ENCODE measurements at regions not wholly inside any gene's neighbourhood (a gene's known extent, or its start where the extent isn't known, plus 50 kb on each side); places are given as distances from the start of the nearest gene placed in this dataset.

GRCh38 chr6:16067568-16067967 is 61.3 kb upstream of the MYLIP start:
- no peak for DNase-seq
- Mint-ChIP-seq H3K9me3 (no peaks in the 10 kb centered on the region), H3K27ac (no peak overlapping the region), H3K36me3 (ENCODE audit: insufficient read depth in 1 of 3, low read depth in 3 of 3) (no peaks in the 10 kb centered on the region), H3K4me3 (no peak overlapping the region), H3K4me1 (peaks cover 16 to 17% of the 10 kb centered on the region in 2 experiments), H3K27me3 (ENCODE audit: low read depth) (no peaks in the 10 kb centered on the region)
- no peak overlapping the region for H3K18ac ChIP-seq (ENCODE audit: insufficient read length, low read depth, low read length)
- no peak overlapping the region for H3K9ac ChIP-seq (ENCODE audit: extremely low read depth, insufficient read length, low read length)
- H3K23ac ChIP-seq (ENCODE audit: insufficient read length, low read depth, low read length), result no peak overlapping the region
- H3K4ac ChIP-seq (ENCODE audit: low read depth, low read length), result no peak overlapping the region
- no peaks in the 10 kb centered on the region; the same call in 1 of the 2 replicates for H3K27me3 ChIP-seq (ENCODE audit: insufficient read depth, low read length)
- H2BK15ac ChIP-seq (ENCODE audit: low read depth, low read length), result no peak overlapping the region
- no peak overlapping the region for H3K14ac ChIP-seq (ENCODE audit: insufficient read depth, low read length)
- no peak overlapping the region for H3T11ph ChIP-seq (ENCODE audit: low read length)
- no peak overlapping the region for H3K4me2 ChIP-seq (ENCODE audit: insufficient read depth, insufficient read length, low read length)
- H4K91ac ChIP-seq (ENCODE audit: insufficient read length, low read depth, low read length), result no peak overlapping the region
- H2BK20ac ChIP-seq (ENCODE audit: low read depth, low read length, poor library complexity, severe bottlenecking), result no peak overlapping the region
- no peak overlapping the region for H2BK5ac ChIP-seq (ENCODE audit: insufficient read length, low read length)
- H3K56ac ChIP-seq (ENCODE audit: insufficient read length, low read depth, low read length), result no peak overlapping the region
- H2AFZ ChIP-seq (ENCODE audit: low read length), result no peak overlapping the region
- no CpG with 5 or more reads among the region's 3 CpGs for WGBS (ENCODE audit: extremely low coverage, insufficient read length, low lambda C conversion rate)
- peaks cover 6% of the 10 kb centered on the region; the same call in 1 of the 2 replicates for H3K4me1 ChIP-seq (ENCODE audit: insufficient read depth, low read length)
- H4K5ac ChIP-seq (ENCODE audit: insufficient read length, low read depth, low read length), result no peak overlapping the region
- no peaks in the 10 kb centered on the region for H3K79me2 ChIP-seq (ENCODE audit: insufficient read depth, low read length)
- H3K23me2 ChIP-seq (ENCODE audit: insufficient read length, low read depth, low read length, poor library complexity, severe bottlenecking), result no peaks in the 10 kb centered on the region
- H4K20me1 ChIP-seq (ENCODE audit: control insufficient read depth, insufficient read depth, insufficient read length), result no peaks in the 10 kb centered on the region
- H2BK120ac ChIP-seq (ENCODE audit: low read depth, low read length, poor library complexity, severe bottlenecking), result no peak overlapping the region
- no peak overlapping the region for H2BK12ac ChIP-seq (ENCODE audit: insufficient read length, low read depth, low read length)
- no peaks in the 10 kb centered on the region for H3K79me1 ChIP-seq (ENCODE audit: insufficient read depth, low read depth, low read length, poor library complexity, severe bottlenecking)
- no peak overlapping the region for H2AK5ac ChIP-seq (ENCODE audit: insufficient read length, low read length)
- no peak overlapping the region for H4K8ac ChIP-seq (replicated peaks; ENCODE audit: insufficient read length, low read depth, low read length)
- H3K9me3 ChIP-seq (ENCODE audit: control insufficient read depth, low read depth, low read length), result no peaks in the 10 kb centered on the region
- no peak overlapping the region for H3K27ac ChIP-seq (ENCODE audit: insufficient read length, low read depth, low read length)
- no peak for TF ChIP-seq CTCF (conservative IDR thresholded peaks at IDR 0.05)
